Dendritic cell treated with granulocyte-macrophage colony-stimulating factor and Interleukin-4, amounts not matched to agents 40 ng/mL and 50 ng/mL, for 4 days (primary cell): ENCODE measurements at regions not wholly inside any gene's neighbourhood (a gene's known extent, or its start where the extent isn't known, plus 50 kb on each side); places are given as distances from the start of the nearest gene placed in this dataset.

Source experiments
- H3K27ac Mint-ChIP-seq: one replicate; pipeline ENCODE4 v1.8.0; 2022; ENCODE audit warnings: mild to moderate bottlenecking, mixed read lengths
- H3K27me3 Mint-ChIP-seq: one replicate; pipeline ENCODE4 v1.8.0; 2022; ENCODE audit warnings: mild to moderate bottlenecking, mixed read lengths
- H3K36me3 Mint-ChIP-seq: one replicate; pipeline ENCODE4 v1.8.0; 2022; ENCODE audit warnings: low read depth, mixed read lengths
- H3K4me1 Mint-ChIP-seq: one replicate; pipeline ENCODE4 v1.8.0; 2022; ENCODE audit warnings: low read depth, mixed read lengths
- H3K4me3 Mint-ChIP-seq: one replicate; pipeline ENCODE4 v1.8.0; 2022; ENCODE audit warnings: mild to moderate bottlenecking, moderate library complexity, mixed read lengths
- H3K9me3 Mint-ChIP-seq: one replicate; pipeline ENCODE4 v1.8.0; 2022; ENCODE audit warnings: mixed read lengths
- intact Hi-C: fragments of 100-400 bp; cut with micrococcal nuclease; formaldehyde crosslinking; loops from one replicate; pipeline ENCODE4 v1.15.0; 2022

- intact Hi-C loops, result loop anchor here (5.0 kb wide), 2 partner anchors 34 to 74 kb away; no protein-coding TSS in a partner anchor
- Mint-ChIP-seq H3K4me1 (peaks cover 64% of the 10 kb centered on the region), H3K4me3 (peak overlapping the region; percentile 85), H3K27ac (peak overlapping the region; percentile 99), H3K36me3 (peaks cover 52% of the 10 kb centered on the region), H3K9me3 (no peaks in the 10 kb centered on the region), H3K27me3 (no peaks in the 10 kb centered on the region)
These were observed 79.4 kb upstream of the PPARA start for GRCh38 chr22:46070803-46071450.

DNA sequence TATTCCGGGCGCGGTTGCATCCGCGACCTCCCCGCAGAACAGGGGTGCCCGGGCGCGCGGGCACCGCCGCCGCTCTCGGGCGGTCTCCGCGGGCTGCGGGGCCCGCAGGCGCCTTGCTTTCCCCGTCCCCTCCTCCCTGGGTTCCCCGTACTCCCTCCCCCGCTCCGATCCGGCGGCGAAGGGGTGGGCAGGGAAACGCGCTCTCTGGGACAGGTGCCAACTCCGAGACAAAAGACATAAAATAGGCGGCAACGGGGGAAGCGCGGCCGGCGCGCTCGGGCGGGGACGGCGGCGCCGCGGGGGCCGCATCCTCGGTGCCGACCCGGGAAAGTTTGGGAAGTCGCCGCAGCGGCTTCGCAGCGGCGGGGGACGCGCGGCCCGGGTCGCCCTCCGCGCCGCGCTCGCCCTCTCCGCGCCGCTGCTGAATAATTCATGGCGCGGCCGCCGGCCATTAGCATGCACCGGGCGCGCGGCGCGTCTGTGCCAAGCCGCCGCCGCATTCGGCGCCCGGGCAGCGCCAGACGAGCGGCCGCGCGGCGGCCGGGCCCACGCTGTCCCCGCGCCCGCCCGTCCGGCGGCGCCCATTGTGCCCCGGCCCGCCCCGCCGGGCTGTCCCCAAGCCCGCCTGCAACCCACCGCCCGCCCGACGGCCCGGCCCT, 78.7 kb upstream of the PPARA start:
- no peaks in the 10 kb centered on the region for H3K9me3 Mint-ChIP-seq
- peaks cover 59% of the 10 kb centered on the region for H3K36me3 Mint-ChIP-seq
- H3K27me3 Mint-ChIP-seq, result no peaks in the 10 kb centered on the region
- intact Hi-C loops, result loop anchor here (2.0 to 5.0 kb wide), 3 partner anchors 34 to 74 kb away; no protein-coding TSS in a partner anchor
- H3K4me1 Mint-ChIP-seq, result peaks cover 69% of the 10 kb centered on the region
- peak overlapping the region; percentile 87 for H3K27ac Mint-ChIP-seq
- peak overlapping the region; percentile 91 for H3K4me3 Mint-ChIP-seq

GRCh38 chr22:46072110-46072881, 78.0 kb upstream of the PPARA start:
- H3K27ac Mint-ChIP-seq, result peak overlapping the region; percentile 87
- no peaks in the 10 kb centered on the region for H3K9me3 Mint-ChIP-seq
- H3K4me1 Mint-ChIP-seq, result peaks cover 69% of the 10 kb centered on the region
- H3K4me3 Mint-ChIP-seq, result peak overlapping the region; percentile 91
- intact Hi-C loops, result loop anchor here (2.0 to 5.0 kb wide), 3 partner anchors 35 to 75 kb away; no protein-coding TSS in a partner anchor
- peaks cover 66% of the 10 kb centered on the region for H3K36me3 Mint-ChIP-seq
- H3K27me3 Mint-ChIP-seq, result no peaks in the 10 kb centered on the region

DNA sequence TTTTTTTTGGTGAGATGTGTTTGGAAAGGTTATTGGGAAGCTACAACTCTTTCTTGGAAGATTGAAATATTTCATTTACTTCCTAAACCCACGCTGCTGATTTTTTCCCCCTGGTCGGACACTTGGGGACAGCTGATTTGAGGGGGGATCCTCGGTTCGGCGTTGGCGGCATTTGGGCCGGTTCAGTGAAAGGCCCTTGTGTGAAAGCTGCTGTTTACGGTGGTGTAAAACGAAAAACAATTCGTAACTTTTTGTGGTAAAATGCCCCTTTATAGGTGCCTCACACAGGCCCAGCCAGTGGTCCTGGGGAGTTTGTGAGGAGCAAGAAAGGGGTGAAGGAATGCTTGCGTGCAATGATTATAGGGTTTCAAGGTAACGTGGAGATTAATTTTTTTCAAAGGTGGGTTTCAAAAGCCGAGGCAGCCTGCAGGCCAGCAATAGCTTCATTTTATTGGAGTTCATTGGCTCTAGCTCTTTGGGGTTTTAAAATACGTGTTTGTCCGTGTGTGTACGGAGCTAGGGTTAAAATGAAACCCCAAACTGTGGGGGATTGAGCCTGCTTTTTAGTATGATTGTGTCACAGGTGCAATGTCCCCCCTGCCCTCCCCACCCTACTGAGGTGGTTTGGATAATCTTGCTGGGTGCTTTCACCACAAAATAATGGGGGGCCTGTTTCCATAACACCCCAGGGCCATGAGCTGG, 77.2 kb upstream of the PPARA start:
- peaks cover 69% of the 10 kb centered on the region for H3K4me1 Mint-ChIP-seq
- peak overlapping the region; percentile 91 for H3K4me3 Mint-ChIP-seq
- peak overlapping the region; percentile 87 for H3K27ac Mint-ChIP-seq
- intact Hi-C loops, result loop anchor here (2.0 to 5.0 kb wide), 3 partner anchors 36 to 76 kb away; no protein-coding TSS in a partner anchor
- H3K9me3 Mint-ChIP-seq, result no peaks in the 10 kb centered on the region
- H3K27me3 Mint-ChIP-seq, result no peaks in the 10 kb centered on the region
- H3K36me3 Mint-ChIP-seq, result peaks cover 71% of the 10 kb centered on the region

DNA sequence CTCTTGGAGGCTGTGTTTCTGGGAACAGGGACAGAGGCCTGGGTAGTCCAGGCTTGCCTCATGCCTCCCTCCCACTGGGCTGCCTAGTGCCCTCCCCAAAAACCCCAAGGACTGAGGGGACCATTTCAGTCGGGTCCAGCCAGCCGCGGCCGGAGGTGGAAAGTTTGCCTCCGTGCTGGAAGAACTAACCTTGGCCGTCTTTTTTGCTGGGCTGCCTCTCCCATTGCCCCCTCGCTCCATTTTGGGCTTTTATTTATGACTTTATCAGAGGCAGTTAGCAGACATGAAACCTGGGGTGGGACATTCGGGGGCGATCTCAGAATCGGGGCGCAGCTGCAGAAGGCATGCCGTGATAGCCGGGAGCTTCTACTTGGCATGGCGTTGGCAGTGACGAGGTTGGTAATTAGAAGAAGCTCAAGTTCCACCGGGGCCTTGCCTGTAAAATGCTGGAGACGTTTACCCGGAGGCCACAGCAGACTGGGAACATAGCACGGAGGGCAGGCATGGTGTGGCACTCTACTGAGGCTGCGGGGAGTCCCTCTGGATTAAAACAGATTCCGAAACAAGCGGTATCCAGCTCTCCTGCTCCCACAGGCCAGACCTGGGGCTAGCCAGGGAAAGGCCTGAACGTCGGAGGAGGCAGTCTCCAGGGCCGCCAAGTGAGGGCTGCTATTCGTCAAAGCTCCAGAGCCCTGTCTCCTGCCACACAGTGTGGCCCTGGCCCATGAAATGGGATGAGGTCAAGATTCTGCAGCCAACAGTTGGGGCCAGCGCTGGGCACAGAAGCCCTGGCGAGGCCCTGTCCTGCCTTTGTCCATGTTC, 76.4 kb upstream of the PPARA start:
- Mint-ChIP-seq H3K4me1 (peaks cover 73% of the 10 kb centered on the region), H3K27ac (peak overlapping the region; percentile 87), H3K4me3 (peak overlapping the region; percentile 91), H3K27me3 (no peaks in the 10 kb centered on the region), H3K36me3 (peaks cover 79% of the 10 kb centered on the region), H3K9me3 (no peaks in the 10 kb centered on the region)
- intact Hi-C loops, result loop anchor here (2.0 to 5.0 kb wide), 3 partner anchors 37 to 77 kb away; no protein-coding TSS in a partner anchor

- peak overlapping the region; percentile 91 for H3K4me3 Mint-ChIP-seq
- H3K27me3 Mint-ChIP-seq, result no peaks in the 10 kb centered on the region
- H3K4me1 Mint-ChIP-seq, result peaks cover 70% of the 10 kb centered on the region
- H3K27ac Mint-ChIP-seq, result peak overlapping the region; percentile 87
- peaks cover 78% of the 10 kb centered on the region for H3K36me3 Mint-ChIP-seq
- intact Hi-C loops, result loop anchor here (5.0 kb wide), 2 partner anchors 38 to 78 kb away; no protein-coding TSS in a partner anchor
- no peaks in the 10 kb centered on the region for H3K9me3 Mint-ChIP-seq
These were observed 75.4 kb upstream of the PPARA start for GRCh38 chr22:46074771-46075551.

DNA sequence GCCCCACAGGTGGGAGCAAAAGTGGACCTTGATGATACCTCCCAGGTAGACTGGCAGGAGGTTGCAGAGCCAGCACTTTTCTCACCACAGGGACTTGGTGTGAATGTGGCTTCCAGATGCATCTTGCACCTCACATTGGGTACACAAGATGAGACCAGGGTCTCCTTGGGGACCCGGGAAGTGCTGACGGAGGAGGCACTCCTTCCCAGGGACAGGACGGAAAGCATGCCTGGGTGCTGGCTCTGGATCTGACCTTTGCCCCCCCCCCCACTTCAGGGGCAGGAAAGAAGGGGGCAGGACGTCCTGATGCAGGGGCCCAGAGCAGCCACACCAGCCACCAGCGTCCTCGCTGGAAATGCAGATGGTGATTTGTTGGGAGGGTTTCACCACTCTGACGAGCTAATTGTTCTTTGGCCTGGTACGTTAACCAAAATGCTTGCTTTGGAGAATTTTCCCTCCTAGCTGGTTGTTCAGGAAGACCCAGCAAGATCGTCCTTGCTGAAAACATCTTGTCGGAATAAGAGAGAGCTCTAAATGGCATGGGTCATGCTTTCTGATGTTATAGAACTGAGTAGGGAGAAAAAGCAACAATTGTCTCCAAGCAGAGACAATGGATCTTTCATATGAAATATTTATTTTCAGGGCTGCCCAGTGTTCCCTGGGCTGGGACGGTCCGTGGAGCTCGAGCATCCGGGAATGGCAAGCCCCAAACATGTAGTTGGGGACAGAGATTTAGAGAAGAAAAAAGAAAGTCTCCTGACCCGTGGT, 74.4 kb upstream of the PPARA start:
- peak overlapping the region; percentile 36 for H3K27ac Mint-ChIP-seq
- intact Hi-C loops, result no loop called here
- no peaks in the 10 kb centered on the region for H3K9me3 Mint-ChIP-seq
- H3K4me3 Mint-ChIP-seq, result no peak overlapping the region
- H3K4me1 Mint-ChIP-seq, result peaks cover 76% of the 10 kb centered on the region
- H3K36me3 Mint-ChIP-seq, result peaks cover 87% of the 10 kb centered on the region
- no peaks in the 10 kb centered on the region for H3K27me3 Mint-ChIP-seq

DNA sequence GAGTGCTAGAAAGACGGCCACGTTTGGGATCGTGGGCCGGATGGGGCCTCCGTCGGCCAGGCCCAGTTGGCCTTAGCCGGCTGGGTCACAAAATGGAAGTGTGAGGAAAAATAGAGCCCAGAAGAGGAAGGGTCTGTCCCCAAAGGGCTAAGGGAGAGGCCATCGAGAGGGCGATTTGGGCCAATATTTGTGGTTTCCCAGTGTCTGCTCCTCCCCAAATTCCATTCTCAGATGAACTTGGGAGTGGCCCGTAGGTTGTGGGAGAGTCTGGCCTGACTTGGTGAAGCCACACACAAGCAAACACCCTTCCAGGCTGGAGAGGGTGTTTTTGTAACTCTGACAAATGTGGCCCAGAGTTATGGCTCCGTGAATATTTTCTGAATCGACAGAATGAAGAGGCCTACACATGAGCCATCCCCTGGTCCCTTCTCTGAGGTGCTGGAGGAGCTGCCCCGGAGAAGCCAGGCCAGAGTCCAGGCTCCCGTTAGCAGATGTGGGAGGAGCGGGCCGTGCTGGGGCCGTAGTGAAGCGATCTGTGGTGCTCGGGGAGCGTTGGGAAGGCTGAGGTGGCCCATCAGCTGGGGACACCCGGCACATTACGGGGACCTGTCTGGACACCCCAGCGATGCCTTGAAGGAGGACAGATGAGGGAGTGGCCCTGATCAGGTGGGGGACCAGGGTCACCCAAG, 73.5 kb upstream of the PPARA start:
- Mint-ChIP-seq H3K27me3 (no peaks in the 10 kb centered on the region), H3K9me3 (no peaks in the 10 kb centered on the region), H3K27ac (peak overlapping the region; percentile 36), H3K36me3 (peaks cover 92% of the 10 kb centered on the region), H3K4me1 (peaks cover 82% of the 10 kb centered on the region), H3K4me3 (no peak overlapping the region)
- intact Hi-C loops, result no loop called here

- H3K4me3 Mint-ChIP-seq, result no peak overlapping the region
- no peak overlapping the region for H3K27ac Mint-ChIP-seq
- no peaks in the 10 kb centered on the region for H3K27me3 Mint-ChIP-seq
- intact Hi-C loops, result no loop called here
- no peaks in the 10 kb centered on the region for H3K9me3 Mint-ChIP-seq
- peaks cover 92% of the 10 kb centered on the region for H3K36me3 Mint-ChIP-seq
- peaks cover 81% of the 10 kb centered on the region for H3K4me1 Mint-ChIP-seq
These were observed 72.6 kb upstream of the PPARA start for GRCh38 chr22:46077669-46078099.

GRCh38 chr22:46078241-46079092, 71.9 kb upstream of the PPARA start:
- H3K4me1 Mint-ChIP-seq, result peaks cover 74% of the 10 kb centered on the region
- no peak overlapping the region for H3K27ac Mint-ChIP-seq
- peaks cover 92% of the 10 kb centered on the region for H3K36me3 Mint-ChIP-seq
- no peaks in the 10 kb centered on the region for H3K9me3 Mint-ChIP-seq
- no peak overlapping the region for H3K4me3 Mint-ChIP-seq
- intact Hi-C loops, result no loop called here
- H3K27me3 Mint-ChIP-seq, result no peaks in the 10 kb centered on the region
